ENCODE measurements at regions not wholly inside any gene's neighbourhood (a gene's known extent, or its start where the extent isn't known, plus 50 kb on each side); places are given as distances from the start of the nearest gene placed in this dataset.
"Not testable (repeated sequence)": the region's sequence is repeated elsewhere in the genome, so short reads cannot be mapped to it uniquely, and the experiment has no call there.

DNA sequence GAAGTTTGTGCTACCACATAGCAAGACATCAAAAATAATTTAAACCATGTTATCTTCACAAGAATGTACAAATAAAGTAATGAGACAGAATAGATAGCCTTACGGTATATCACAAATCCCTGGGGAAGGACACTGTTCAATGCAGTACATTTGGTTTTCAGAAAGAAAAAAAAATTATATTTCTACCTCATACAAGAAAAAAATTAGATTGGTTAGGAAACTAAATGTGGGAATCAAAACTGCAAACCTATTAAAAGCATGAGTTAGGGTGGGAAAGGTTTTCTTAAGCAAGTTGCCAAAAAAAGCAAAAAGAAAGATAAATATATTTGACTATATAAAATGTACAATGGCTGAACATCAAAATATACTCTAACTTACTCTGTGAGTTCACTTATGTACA lies 201.9 kb upstream of the NREP start:
- Mint-ChIP-seq H3K4me1 (ENCODE audit: low read depth) (peaks cover 13% of the 10 kb centered on the region), H3K4me3 (no peak overlapping the region), H3K9me3 (no peaks in the 10 kb centered on the region), H3K27ac (no peak overlapping the region), H3K36me3 (ENCODE audit: low read depth) (no peaks in the 10 kb centered on the region), H3K27me3 (no peaks in the 10 kb centered on the region)
- intact Hi-C loops (cut with micrococcal nuclease), result no loop called here

DNA sequence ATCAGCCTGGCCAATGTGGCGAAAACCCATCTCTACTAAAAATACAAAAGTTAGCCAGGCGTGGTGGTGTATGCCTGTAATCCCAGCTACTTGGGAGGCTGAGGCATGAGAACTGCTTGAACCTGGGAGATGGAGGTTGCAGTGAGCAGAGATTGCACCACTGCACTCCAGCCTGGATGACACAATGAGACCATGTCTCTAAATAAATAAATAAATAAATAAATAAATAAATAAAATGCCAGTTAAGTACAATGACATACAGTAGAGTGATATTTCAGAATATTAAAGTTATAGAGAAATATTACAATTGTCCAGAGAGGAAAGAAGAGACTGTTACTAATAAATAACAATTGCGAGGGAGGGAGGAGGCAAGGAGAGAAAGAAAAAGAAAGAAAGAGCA lies 199.8 kb upstream of the NREP start:
- peaks cover 11% of the 10 kb centered on the region for H3K4me1 Mint-ChIP-seq (ENCODE audit: low read depth)
- H3K36me3 Mint-ChIP-seq (ENCODE audit: low read depth); intact Hi-C loops (cut with micrococcal nuclease); H3K4me3 Mint-ChIP-seq; H3K27ac Mint-ChIP-seq; H3K9me3 Mint-ChIP-seq; H3K27me3 Mint-ChIP-seq: not testable (repeated sequence)

DNA sequence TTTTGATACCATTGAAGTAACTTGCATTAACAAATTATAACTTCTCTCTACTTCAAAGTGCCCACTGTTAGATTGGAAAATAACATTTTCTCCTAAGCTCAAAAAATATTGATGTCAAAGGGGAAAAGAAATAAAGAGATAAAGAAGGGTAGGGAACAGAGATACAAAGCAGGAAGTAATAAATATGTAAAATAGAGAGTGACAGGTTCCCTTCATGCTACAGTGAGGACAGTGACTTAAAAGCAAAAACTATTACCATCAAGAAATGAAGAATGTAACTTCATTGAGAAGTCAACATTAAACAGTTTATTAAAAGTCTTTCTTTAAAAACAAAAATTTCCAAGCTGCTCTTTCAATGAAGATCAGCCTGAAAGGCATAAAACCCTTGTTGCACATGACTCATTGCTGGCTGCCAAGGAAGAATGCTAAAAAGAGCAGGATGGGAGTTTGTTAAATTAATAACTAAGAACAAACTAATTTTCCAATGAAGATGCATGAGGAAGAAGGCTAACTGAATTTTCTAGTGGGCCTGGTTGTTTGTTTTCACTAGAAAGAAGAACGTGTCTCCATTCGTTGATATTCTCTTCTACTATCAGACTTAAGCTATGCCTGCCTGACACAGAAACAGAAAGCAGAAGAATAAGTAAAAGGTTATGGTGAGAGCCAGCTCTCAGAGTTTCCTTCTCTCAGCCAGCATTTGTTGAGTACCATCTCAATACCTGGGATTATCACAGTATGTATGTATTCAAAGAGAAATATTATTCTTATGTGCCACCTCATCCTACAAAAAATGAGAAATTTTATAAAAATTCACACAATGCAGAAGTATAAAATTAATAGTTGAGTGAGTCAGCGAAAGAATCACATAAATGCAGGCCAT lies 197.8 kb upstream of the NREP start:
- peaks cover 8% of the 10 kb centered on the region for H3K4me1 Mint-ChIP-seq (ENCODE audit: low read depth)
- H3K27ac Mint-ChIP-seq, result no peak overlapping the region
- no peaks in the 10 kb centered on the region for H3K36me3 Mint-ChIP-seq (ENCODE audit: low read depth)
- no peaks in the 10 kb centered on the region for H3K9me3 Mint-ChIP-seq
- intact Hi-C loops (cut with micrococcal nuclease), result no loop called here
- no peak overlapping the region for H3K4me3 Mint-ChIP-seq
- no peaks in the 10 kb centered on the region for H3K27me3 Mint-ChIP-seq

DNA sequence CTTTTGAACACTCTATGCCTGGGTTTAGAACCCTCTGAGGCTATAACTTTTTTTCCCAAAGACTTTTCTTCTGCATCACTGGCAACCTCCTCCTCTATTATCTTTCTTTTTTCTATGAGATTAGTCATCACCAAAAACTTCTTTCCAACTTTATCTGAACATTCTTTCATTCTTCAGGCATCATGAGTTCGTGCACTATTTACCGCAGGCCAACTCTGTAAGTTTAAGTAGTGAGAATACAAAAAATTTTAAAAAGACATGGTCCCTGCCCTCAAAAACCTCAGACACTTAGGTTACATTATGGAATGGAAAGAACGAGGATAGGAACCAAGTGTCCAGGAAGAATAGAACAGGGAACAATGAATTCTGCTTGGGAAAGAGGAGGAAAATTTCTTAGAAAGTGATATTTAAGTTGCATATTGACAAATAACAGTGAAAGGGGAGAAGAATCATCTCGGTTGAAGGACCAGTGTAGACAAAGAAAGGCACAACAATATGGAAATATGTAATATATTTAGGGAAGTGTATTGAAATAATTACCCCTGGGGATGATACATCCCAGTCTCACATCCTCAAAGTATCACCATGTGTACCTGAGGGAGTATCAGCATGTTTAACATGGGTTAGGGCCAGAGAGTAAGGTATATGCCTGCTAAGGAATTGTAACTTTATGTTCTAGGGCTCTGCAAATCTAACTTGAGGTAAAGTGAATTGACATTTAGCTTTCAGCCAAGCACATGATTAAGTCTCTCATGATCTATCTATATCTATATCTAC lies 196.5 kb upstream of the NREP start:
- Mint-ChIP-seq H3K27ac (no peak overlapping the region), H3K36me3 (ENCODE audit: low read depth) (no peaks in the 10 kb centered on the region), H3K4me1 (ENCODE audit: low read depth) (peaks cover 8% of the 10 kb centered on the region), H3K4me3 (no peak overlapping the region), H3K9me3 (no peaks in the 10 kb centered on the region), H3K27me3 (no peaks in the 10 kb centered on the region)
- intact Hi-C loops (cut with micrococcal nuclease), result no loop called here

DNA sequence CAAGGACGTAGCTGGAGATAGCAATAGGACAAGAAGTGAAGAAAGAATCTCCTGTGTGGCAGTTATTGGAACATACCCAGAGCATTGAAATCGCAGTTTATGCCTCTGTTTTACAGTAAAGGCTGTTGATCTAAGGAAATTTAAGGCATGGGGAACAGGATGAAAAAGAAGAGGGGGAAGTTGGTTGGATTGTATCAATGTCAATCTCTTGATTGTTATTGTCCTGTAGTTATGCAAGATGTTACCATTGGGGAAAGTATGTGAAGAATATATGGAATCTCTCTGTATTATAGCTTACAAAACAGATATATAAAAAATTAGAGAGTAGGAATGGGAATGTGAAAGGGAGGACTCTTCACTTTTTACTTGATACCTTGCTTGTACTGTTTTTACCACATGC lies 195.6 kb upstream of the NREP start:
- intact Hi-C loops (cut with micrococcal nuclease), result no loop called here
- no peaks in the 10 kb centered on the region for H3K36me3 Mint-ChIP-seq (ENCODE audit: low read depth)
- H3K27ac Mint-ChIP-seq, result no peak overlapping the region
- no peaks in the 10 kb centered on the region for H3K9me3 Mint-ChIP-seq
- peaks cover 8% of the 10 kb centered on the region for H3K4me1 Mint-ChIP-seq (ENCODE audit: low read depth)
- H3K27me3 Mint-ChIP-seq, result no peaks in the 10 kb centered on the region
- H3K4me3 Mint-ChIP-seq, result no peak overlapping the region

DNA sequence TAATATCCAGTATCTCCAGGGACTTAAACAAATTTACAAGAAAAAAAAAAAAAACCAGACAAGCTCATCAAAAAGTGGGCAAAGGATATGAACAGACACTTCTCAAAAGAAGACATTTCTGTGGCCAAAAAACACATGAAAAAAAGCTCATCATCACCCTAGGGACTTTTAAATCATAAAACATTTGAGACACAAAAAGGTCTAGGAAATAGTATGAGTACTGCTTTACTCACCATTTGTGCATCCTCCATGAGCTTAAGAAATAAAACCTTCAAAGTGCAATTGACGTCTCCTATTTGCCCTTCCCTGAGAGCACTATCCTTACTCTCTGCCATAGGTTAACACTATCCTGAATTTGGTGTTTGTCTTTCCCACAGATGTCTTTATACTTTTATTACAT lies 193.7 kb upstream of the NREP start:
- H3K4me1 Mint-ChIP-seq (ENCODE audit: low read depth), result peaks cover 8% of the 10 kb centered on the region
- H3K27ac Mint-ChIP-seq, result no peak overlapping the region
- no peak overlapping the region for H3K4me3 Mint-ChIP-seq
- H3K9me3 Mint-ChIP-seq, result no peaks in the 10 kb centered on the region
- H3K27me3 Mint-ChIP-seq, result no peaks in the 10 kb centered on the region
- no peaks in the 10 kb centered on the region for H3K36me3 Mint-ChIP-seq (ENCODE audit: low read depth)
- intact Hi-C loops (cut with micrococcal nuclease), result no loop called here

DNA sequence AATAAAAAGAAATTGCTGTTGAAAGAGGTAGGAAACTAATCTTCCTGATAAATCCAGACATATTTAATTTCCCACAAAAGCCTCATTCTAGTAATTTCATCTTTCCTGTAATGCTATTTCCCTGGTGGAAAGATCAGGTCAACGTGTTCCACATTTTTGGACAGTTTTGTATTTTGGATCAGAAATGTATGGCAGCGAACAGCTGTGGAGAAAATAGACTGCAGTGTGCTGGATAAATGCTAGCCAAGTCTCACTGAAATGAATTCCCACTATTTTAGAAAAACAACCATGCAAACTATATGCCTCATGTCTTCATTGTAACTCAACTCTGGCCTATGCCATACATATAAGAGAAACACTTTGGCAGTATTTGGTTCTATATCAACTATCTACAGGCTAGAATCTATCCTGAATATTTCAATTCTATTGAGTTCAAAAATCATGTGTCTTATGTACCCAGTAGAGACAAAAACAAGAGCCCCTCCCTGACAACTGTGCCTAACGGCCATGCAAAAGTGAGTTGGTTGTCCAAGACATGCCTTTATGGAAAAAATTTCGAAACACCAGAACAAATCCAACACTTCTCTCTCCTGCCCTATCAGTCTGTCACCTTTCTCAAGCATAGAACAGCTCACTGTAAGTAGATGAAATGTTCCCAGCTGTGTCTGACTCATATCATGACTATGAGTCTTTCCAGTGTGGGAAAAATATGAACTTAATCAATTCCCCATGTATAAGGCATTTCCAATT lies 191.3 kb upstream of the NREP start:
- Mint-ChIP-seq H3K27me3 (no peaks in the 10 kb centered on the region), H3K4me1 (ENCODE audit: low read depth) (no peaks in the 10 kb centered on the region), H3K4me3 (no peak overlapping the region), H3K9me3 (no peaks in the 10 kb centered on the region), H3K36me3 (ENCODE audit: low read depth) (no peaks in the 10 kb centered on the region), H3K27ac (no peak overlapping the region)
- intact Hi-C loops (cut with micrococcal nuclease), result no loop called here

DNA sequence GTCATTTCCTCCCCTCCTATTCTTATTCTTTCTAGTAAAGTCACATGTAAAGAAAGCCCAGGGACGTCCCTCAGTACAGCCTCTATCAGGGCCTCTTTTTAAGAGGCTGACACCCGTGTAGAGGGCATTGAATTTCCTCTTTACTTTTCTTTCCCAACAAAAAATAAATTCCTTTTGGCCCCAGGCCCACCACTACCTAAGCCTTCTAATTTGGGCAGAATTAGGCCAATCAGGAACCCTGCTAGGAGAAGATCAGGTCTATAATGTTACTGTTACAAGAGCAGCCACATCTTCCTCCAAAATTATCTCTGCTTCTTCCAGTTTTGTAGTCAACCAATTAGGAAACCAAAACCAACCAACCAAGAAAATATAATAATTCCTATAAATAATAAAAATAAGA lies 189.6 kb upstream of the NREP start:
- no peak overlapping the region for H3K4me3 Mint-ChIP-seq
- H3K36me3 Mint-ChIP-seq (ENCODE audit: low read depth), result no peaks in the 10 kb centered on the region
- H3K4me1 Mint-ChIP-seq (ENCODE audit: low read depth), result no peaks in the 10 kb centered on the region
- intact Hi-C loops (cut with micrococcal nuclease), result no loop called here
- H3K9me3 Mint-ChIP-seq, result no peaks in the 10 kb centered on the region
- H3K27ac Mint-ChIP-seq, result no peak overlapping the region
- H3K27me3 Mint-ChIP-seq, result no peaks in the 10 kb centered on the region

DNA sequence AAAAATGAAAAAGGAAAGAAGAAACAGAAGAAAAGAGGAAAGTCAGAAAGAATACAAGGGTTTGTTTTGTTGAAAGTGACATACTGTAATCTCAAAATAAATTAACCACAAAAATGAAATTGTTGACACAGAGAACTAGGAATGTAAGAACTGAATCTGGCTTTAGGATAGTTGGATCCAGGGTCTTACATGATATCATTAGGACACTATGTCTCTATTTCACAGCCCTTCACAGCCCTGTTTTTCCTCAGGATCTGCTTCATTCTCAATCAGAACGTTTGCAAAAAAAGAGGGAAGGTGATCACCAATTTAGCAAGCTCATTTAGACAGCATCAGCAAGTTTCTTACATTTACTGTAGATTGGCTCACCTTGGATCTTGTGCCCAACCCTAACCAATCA lies 188.5 kb upstream of the NREP start:
- no peaks in the 10 kb centered on the region for H3K27me3 Mint-ChIP-seq
- no peak overlapping the region for H3K27ac Mint-ChIP-seq
- H3K4me3 Mint-ChIP-seq, result no peak overlapping the region
- intact Hi-C loops (cut with micrococcal nuclease), result no loop called here
- H3K4me1 Mint-ChIP-seq (ENCODE audit: low read depth), result no peaks in the 10 kb centered on the region
- no peaks in the 10 kb centered on the region for H3K9me3 Mint-ChIP-seq
- no peaks in the 10 kb centered on the region for H3K36me3 Mint-ChIP-seq (ENCODE audit: low read depth)

DNA sequence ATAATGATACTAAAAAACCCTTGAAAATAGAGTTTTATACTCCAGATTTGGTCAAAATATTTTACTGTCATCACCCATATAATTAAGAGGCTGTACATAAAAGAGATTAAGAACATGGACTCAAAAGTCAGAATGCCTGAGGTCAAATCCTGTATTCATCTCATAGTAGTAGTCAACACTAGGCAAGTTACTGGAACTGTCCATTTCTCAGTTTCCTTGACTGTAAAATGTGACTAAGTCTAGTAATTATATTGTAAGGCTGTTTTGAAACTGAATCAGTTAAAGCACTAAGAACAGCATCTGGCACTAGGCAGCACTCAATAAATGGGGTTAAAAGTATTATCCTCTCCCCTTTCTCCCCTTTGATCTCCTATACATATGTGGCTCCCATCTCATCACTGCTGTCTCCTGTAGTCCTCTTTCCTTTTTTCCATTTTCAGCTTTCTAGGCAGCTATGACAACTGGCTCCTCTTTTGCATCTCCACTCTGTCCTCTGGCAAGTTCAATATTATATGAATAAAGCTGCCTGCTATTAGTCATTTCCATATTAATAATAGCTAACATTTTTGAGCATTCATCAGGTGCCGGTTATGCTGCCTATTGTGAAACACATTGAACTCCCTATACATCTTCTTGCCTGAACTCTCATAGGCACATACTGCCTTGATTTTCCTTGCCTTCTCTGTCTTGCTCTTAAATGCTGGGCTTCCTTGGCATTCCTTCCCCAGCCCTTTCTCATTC lies 185.8 kb upstream of the NREP start:
- Mint-ChIP-seq H3K4me1 (ENCODE audit: low read depth) (no peaks in the 10 kb centered on the region), H3K4me3 (no peak overlapping the region), H3K36me3 (ENCODE audit: low read depth) (no peaks in the 10 kb centered on the region)

DNA sequence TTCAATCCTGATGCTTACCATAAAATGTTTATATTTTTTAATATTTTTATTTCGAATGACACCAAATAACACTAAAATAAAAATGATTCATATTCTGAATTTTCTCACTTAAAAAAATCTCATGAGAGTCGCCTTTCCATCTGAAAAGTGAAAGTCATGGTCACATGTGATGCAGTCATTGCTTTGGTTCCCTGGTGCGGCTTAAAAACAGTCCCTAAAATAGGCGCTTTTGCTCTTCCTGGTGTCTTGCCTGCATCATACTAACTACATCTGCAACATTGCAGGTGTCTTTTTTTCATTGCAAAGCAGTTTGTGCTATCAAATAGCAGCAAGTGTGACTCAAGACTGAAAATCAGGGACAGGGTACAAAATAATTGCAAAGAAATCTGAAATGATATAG lies 185.2 kb upstream of the NREP start:
- Mint-ChIP-seq H3K9me3 (no peaks in the 10 kb centered on the region), H3K36me3 (ENCODE audit: low read depth) (no peaks in the 10 kb centered on the region), H3K27ac (no peak overlapping the region), H3K27me3 (no peaks in the 10 kb centered on the region), H3K4me1 (ENCODE audit: low read depth) (no peaks in the 10 kb centered on the region), H3K4me3 (no peak overlapping the region)
- intact Hi-C loops (cut with micrococcal nuclease), result no loop called here

More for the DNA sequence above, 185.8 kb upstream of the NREP start:
- intact Hi-C loops (cut with micrococcal nuclease), result no loop called here
- Mint-ChIP-seq H3K27me3 (no peaks in the 10 kb centered on the region), H3K9me3 (no peaks in the 10 kb centered on the region), H3K27ac (no peak overlapping the region)

DNA sequence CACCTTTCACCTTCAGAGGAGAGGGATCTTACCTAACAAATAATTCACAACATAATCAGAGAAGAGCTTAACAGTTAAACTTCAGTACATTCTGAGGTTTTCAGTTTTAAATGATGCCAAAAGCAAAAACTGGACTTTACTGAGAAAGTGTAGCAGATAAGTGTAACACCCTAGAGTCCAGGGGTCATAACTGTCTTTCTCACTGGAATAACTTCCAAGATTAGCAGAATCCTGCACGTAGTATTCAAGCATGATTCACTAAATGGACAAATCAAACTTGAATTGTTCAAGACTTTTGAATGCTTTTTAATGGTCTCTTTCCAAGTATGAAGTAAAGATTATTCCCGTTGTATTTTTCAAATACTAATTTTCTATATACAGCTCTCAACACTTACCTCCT lies 180.1 kb upstream of the NREP start:
- H3K4me1 Mint-ChIP-seq (ENCODE audit: low read depth), result no peaks in the 10 kb centered on the region
- H3K9me3 Mint-ChIP-seq, result peaks cover 11% of the 10 kb centered on the region
- H3K27ac Mint-ChIP-seq, result no peak overlapping the region
- H3K27me3 Mint-ChIP-seq, result no peaks in the 10 kb centered on the region
- H3K4me3 Mint-ChIP-seq, result no peak overlapping the region
- intact Hi-C loops (cut with micrococcal nuclease), result no loop called here
- no peaks in the 10 kb centered on the region for H3K36me3 Mint-ChIP-seq (ENCODE audit: low read depth)

DNA sequence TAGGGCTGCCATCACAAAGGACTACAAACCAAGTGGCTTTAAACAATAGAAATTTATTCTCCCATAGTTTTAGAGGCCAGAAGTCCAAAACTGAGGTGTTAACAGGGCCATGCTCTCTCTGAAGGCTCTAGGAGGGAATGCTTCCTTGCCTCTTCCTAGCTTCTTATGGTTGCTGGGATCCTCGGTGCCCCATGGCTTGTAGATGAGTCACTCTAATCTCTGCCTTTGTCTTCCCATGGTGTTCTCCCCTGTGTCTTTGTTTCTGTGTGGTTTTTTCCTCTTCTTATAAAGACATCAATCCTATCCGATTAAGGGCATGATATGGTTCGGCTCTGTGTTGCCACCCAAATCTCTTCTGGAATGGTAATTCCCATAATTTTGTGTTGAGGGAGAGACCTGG lies 178.8 kb upstream of the NREP start:
- intact Hi-C loops (cut with micrococcal nuclease), result no loop called here
- Mint-ChIP-seq H3K36me3 (ENCODE audit: low read depth) (no peaks in the 10 kb centered on the region), H3K27me3 (no peaks in the 10 kb centered on the region), H3K4me1 (ENCODE audit: low read depth) (peaks cover 5% of the 10 kb centered on the region), H3K4me3 (no peak overlapping the region), H3K27ac (no peak overlapping the region), H3K9me3 (peaks cover 11% of the 10 kb centered on the region)

All from dendritic cell treated with granulocyte-macrophage colony-stimulating factor and Interleukin-4, amounts not matched to agents 40 ng/mL and 50 ng/mL, for 4 days (primary cell).